SU-DHL-6 (cell line): ENCODE measurements at regions not wholly inside any gene's neighbourhood (a gene's known extent, or its start where the extent isn't known, plus 50 kb on each side); places are given as distances from the start of the nearest gene placed in this dataset.

Experiments used
- EZH2phosphoT487 ChIP-seq: fragments of 200-600 bp; sonication (generic), shearing (Covaris generic); conservative IDR thresholded peaks from 2 replicates; pipeline ENCODE4 v1.6.1; 2018; ENCODE audit warnings: mild to moderate bottlenecking, antibody characterized with exemption, low read length, moderate library complexity, mixed read lengths
- TF ChIP-seq, protein P1 (sequence below): fragments of 200-600 bp; sonication (generic); IDR thresholded peaks from one replicate; pipeline ENCODE4 v1.5.1; 2017; ENCODE audit warnings: antibody characterized with exemption, mild to moderate bottlenecking, low read length, moderate library complexity; ENCODE audit not compliant: insufficient read depth, poor library complexity, severe bottlenecking

DNA sequence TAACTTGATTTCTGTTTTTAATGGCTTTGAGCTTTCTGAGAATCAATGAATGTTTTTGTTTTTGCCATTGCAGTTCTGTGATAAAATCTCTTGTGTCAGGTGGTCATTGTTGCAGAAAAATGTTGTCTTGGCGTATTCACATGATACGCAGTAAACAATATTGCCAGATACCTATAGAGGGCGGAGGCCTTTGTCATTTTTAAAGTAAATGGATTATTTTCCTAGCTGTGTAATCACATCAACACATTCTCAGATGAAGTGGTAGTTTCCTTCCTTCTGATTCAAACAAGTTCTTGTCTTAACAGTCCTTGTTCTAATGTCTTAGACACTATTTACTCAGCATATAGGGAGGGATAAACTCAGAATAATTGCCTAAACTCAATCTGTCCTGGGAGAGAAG, 109.9 kb upstream of the DAB2 start:
- TF ChIP-seq, protein P1, sequence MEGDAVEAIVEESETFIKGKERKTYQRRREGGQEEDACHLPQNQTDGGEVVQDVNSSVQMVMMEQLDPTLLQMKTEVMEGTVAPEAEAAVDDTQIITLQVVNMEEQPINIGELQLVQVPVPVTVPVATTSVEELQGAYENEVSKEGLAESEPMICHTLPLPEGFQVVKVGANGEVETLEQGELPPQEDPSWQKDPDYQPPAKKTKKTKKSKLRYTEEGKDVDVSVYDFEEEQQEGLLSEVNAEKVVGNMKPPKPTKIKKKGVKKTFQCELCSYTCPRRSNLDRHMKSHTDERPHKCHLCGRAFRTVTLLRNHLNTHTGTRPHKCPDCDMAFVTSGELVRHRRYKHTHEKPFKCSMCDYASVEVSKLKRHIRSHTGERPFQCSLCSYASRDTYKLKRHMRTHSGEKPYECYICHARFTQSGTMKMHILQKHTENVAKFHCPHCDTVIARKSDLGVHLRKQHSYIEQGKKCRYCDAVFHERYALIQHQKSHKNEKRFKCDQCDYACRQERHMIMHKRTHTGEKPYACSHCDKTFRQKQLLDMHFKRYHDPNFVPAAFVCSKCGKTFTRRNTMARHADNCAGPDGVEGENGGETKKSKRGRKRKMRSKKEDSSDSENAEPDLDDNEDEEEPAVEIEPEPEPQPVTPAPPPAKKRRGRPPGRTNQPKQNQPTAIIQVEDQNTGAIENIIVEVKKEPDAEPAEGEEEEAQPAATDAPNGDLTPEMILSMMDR: no peak
- TF ChIP-seq EZH2phosphoT487: no peak
